Activated B cell treated with CpG ODN at 0.5 μM for 24 hours (primary cell): ENCODE measurements at regions not wholly inside any gene's neighbourhood (a gene's known extent, or its start where the extent isn't known, plus 50 kb on each side); places are given as distances from the start of the nearest gene placed in this dataset.

Experiments used
- ATAC-seq: fragments of 200-7000 bp; cut with Tn5 transposase; one replicate; pipeline ENCODE4 v1.10.0; 2021; ENCODE audit warnings: low read depth, mild to moderate bottlenecking, moderate library complexity
- CTCF ChIA-PET: fragments of 350-600 bp; sonication (Branson Sonifier 250); formaldehyde crosslinking; loops from one replicate; lab custom pipeline; 2021; ENCODE audit warnings: antibody characterized with exemption; lab: Charles Lee
- POLR2A ChIA-PET: fragments of 350-600 bp; sonication (Branson Sonifier 250); formaldehyde crosslinking; loops from one replicate; lab custom pipeline; 2021; ENCODE audit warnings: antibody characterized with exemption; lab: Charles Lee
- DNase-seq: peaks from one replicate; pipeline ENCODE4 v3.0.0; 2022
- H3K27ac Mint-ChIP-seq: one replicate; pipeline ENCODE4 v1.8.0; 2020; ENCODE audit warnings: mixed read lengths
- H3K27me3 Mint-ChIP-seq: one replicate; pipeline ENCODE4 v1.8.0; 2021; ENCODE audit warnings: mixed read lengths
- H3K36me3 Mint-ChIP-seq: one replicate; pipeline ENCODE4 v1.8.0; 2021; ENCODE audit warnings: low read depth, mixed read lengths
- H3K4me1 Mint-ChIP-seq: one replicate; pipeline ENCODE4 v1.8.0; 2021; ENCODE audit warnings: mixed read lengths
- H3K4me3 Mint-ChIP-seq: one replicate; pipeline ENCODE4 v1.8.0; 2020; ENCODE audit warnings: mild to moderate bottlenecking, mixed read lengths
- H3K9me3 Mint-ChIP-seq: one replicate; pipeline ENCODE4 v1.8.0; 2020; ENCODE audit warnings: mixed read lengths
- CTCF ChIP-seq: fragments of 200-600 bp; IDR thresholded peaks from one replicate; pipeline ENCODE4 v1.8.0; 2022; ENCODE audit warnings: antibody characterized with exemption, mild to moderate bottlenecking
- intact Hi-C: fragments of 100-400 bp; cut with micrococcal nuclease; formaldehyde crosslinking; loops from one replicate; pipeline ENCODE4 v1.15.1; 2024

- CTCF ChIA-PET: no interaction called here
- Mint-ChIP-seq H3K9me3 (peaks cover 3% of the 10 kb centered on the region), H3K27ac (no peak overlapping the region), H3K4me3 (no peak overlapping the region), H3K27me3 (no peaks in the 10 kb centered on the region), H3K4me1 (no peaks in the 10 kb centered on the region), H3K36me3 (no peaks in the 10 kb centered on the region)
- no peak for ATAC-seq
- intact Hi-C loops: no loop called here
- no peak for DNase-seq
- TF ChIP-seq CTCF: no peak
- POLR2A ChIA-PET: no interaction called here
These were observed 291.0 kb upstream of the DOK6 start for GRCh38 chr18:69109686-69110085.

- Mint-ChIP-seq H3K4me1 (no peaks in the 10 kb centered on the region), H3K36me3 (no peaks in the 10 kb centered on the region), H3K27me3 (no peaks in the 10 kb centered on the region), H3K4me3 (no peak overlapping the region), H3K27ac (no peak overlapping the region), H3K9me3 (no peaks in the 10 kb centered on the region)
- no peak for TF ChIP-seq CTCF
- ChIA-PET CTCF (no interaction called here), POLR2A (no interaction called here)
- intact Hi-C loops: no loop called here
- DNase-seq (no peak), ATAC-seq (no peak)
These were observed 279.9 kb upstream of the DOK6 start for GRCh38 chr18:69120833-69121232.

- no peak for DNase-seq
These were observed 277.3 kb upstream of the DOK6 start for GRCh38 chr18:69123421-69123820.

GRCh38 chr18:69127873-69128500 is 272.7 kb upstream of the DOK6 start:
- no peaks in the 10 kb centered on the region for H3K36me3 Mint-ChIP-seq
- intact Hi-C loops: no loop called here

More at GRCh38 chr18:69123421-69123820, 277.3 kb upstream of the DOK6 start:
- H3K4me1 Mint-ChIP-seq: no peaks in the 10 kb centered on the region
- no peaks in the 10 kb centered on the region for H3K9me3 Mint-ChIP-seq
- no peaks in the 10 kb centered on the region for H3K36me3 Mint-ChIP-seq
- no peak for ATAC-seq
- no peaks in the 10 kb centered on the region for H3K27me3 Mint-ChIP-seq
- no peak overlapping the region for H3K27ac Mint-ChIP-seq
- TF ChIP-seq CTCF: no peak
- intact Hi-C loops: no loop called here
- H3K4me3 Mint-ChIP-seq: no peak overlapping the region
- ChIA-PET CTCF (no interaction called here), POLR2A (no interaction called here)

GRCh38 chr18:69128566-69128965 is 272.1 kb upstream of the DOK6 start:
- no peaks in the 10 kb centered on the region for H3K36me3 Mint-ChIP-seq
- ChIA-PET POLR2A (interaction anchor here (0.7 kb wide), 1 partner anchor 41 kb away, joined by 5 read pairs; no protein-coding TSS in a partner anchor), CTCF (no interaction called here)
- DNase-seq (no peak), ATAC-seq (no peak)
- no peaks in the 10 kb centered on the region for H3K27me3 Mint-ChIP-seq
- no peak overlapping the region for H3K4me3 Mint-ChIP-seq
- peaks cover 8% of the 10 kb centered on the region for H3K9me3 Mint-ChIP-seq
- no peak overlapping the region for H3K27ac Mint-ChIP-seq
- intact Hi-C loops: no loop called here
- no peaks in the 10 kb centered on the region for H3K4me1 Mint-ChIP-seq
- no peak for TF ChIP-seq CTCF

More at GRCh38 chr18:69127873-69128500, 272.7 kb upstream of the DOK6 start:
- CTCF ChIA-PET: no interaction called here
- no peaks in the 10 kb centered on the region for H3K4me1 Mint-ChIP-seq
- no peak for TF ChIP-seq CTCF
- ATAC-seq (no peak), DNase-seq (no peak)
- POLR2A ChIA-PET: no interaction called here
- H3K27me3 Mint-ChIP-seq: no peaks in the 10 kb centered on the region
- H3K27ac Mint-ChIP-seq: no peak overlapping the region
- no peak overlapping the region for H3K4me3 Mint-ChIP-seq
- peaks cover 8% of the 10 kb centered on the region for H3K9me3 Mint-ChIP-seq
